Breast epithelium (tissue), 3 donors: ENCODE measurements at regions not wholly inside any gene's neighbourhood (a gene's known extent, or its start where the extent isn't known, plus 50 kb on each side); places are given as distances from the start of the nearest gene placed in this dataset.

Source experiments
- CTCF ChIP-seq, 3 donors: fragments of 450-650 bp; IDR thresholded peaks; one replicate each; pipeline ENCODE4 v1.5.1; 2016 to 2017; ENCODE audit warnings: antibody characterized with exemption in 3 of 3, mild to moderate bottlenecking in 3 of 3, moderate library complexity in 3 of 3
- POLR2A ChIP-seq: fragments of 450-650 bp; IDR thresholded peaks from one replicate; pipeline ENCODE4 v1.6.1; 2016; ENCODE audit warnings: antibody characterized with exemption, mild to moderate bottlenecking, moderate library complexity
- POLR2AphosphoS5 ChIP-seq, 3 donors: sonication (generic); formaldehyde crosslinking; IDR thresholded peaks; one replicate each; pipeline ENCODE4 v1.6.1; 2017; ENCODE audit warnings: antibody characterized with exemption in 3 of 3

- TF ChIP-seq CTCF (IDR thresholded peaks at IDR 0.05) (no peak), POLR2AphosphoS5 (IDR thresholded peaks at IDR 0.05) (no peak), POLR2A (no peak)
Measured at GRCh38 chr2:234235191-234235590, 184.7 kb downstream of the SPP2 start.
